ENCODE measurements at regions not wholly inside any gene's neighbourhood (a gene's known extent, or its start where the extent isn't known, plus 50 kb on each side); places are given as distances from the start of the nearest gene placed in this dataset.

DNA sequence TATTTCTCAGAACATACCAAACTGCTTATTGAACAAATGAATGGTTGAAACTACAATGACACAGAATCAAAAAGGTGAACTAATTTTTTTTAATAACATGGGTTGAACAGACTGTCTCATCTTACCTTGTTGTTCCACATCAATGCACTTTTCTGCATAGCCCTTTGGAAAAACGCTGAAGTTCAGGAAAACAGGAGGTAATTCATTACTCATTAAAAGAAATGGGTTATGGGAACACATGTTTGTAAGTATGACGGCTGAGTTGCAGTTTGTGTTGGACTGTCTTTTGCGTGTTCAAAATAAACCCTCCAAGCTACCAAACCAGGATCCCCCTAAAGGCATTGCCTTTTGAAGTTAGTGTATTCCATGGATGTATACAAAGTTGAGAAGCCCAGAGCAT is 514.9 kb upstream of the PKN2 start:
- no peaks in the 10 kb centered on the region for H3K27me3 ChIP-seq (ENCODE audit: control insufficient read depth in 2 of 2, insufficient read depth in 2 of 2, low read length in 2 of 2)
- H3K27ac ChIP-seq (ENCODE audit: low read depth in 1 of 2, low read length in 2 of 2): no peak overlapping the region
- DNase-seq: no peak
- no peaks in the 10 kb centered on the region for H3K4me1 Mint-ChIP-seq
- no peaks in the 10 kb centered on the region for H4K20me1 ChIP-seq (ENCODE audit: insufficient read depth, low read length)
- no peak overlapping the region for H3K4me2 ChIP-seq (replicated peaks; ENCODE audit: extremely low read depth, low read length, poor library complexity, severe bottlenecking)
- no peaks in the 10 kb centered on the region for H3K36me3 Mint-ChIP-seq
- H3K27me3 Mint-ChIP-seq (ENCODE audit: low read depth in 3 of 3): peaks cover 0 to 4% (median 0%) of the 10 kb centered on the region in 3 donors
- TF ChIP-seq, protein P1, sequence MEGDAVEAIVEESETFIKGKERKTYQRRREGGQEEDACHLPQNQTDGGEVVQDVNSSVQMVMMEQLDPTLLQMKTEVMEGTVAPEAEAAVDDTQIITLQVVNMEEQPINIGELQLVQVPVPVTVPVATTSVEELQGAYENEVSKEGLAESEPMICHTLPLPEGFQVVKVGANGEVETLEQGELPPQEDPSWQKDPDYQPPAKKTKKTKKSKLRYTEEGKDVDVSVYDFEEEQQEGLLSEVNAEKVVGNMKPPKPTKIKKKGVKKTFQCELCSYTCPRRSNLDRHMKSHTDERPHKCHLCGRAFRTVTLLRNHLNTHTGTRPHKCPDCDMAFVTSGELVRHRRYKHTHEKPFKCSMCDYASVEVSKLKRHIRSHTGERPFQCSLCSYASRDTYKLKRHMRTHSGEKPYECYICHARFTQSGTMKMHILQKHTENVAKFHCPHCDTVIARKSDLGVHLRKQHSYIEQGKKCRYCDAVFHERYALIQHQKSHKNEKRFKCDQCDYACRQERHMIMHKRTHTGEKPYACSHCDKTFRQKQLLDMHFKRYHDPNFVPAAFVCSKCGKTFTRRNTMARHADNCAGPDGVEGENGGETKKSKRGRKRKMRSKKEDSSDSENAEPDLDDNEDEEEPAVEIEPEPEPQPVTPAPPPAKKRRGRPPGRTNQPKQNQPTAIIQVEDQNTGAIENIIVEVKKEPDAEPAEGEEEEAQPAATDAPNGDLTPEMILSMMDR (IDR thresholded peaks at IDR 0.05): no peak
- intact Hi-C loops (cut with micrococcal nuclease): no loop called here
- no peak overlapping the region for H3K4me3 ChIP-seq (replicated peaks in 1 of 3; ENCODE audit: low read depth in 2 of 3, low read length in 3 of 3)
- no peak overlapping the region for H3K27ac Mint-ChIP-seq
- no CpG with 5 or more reads among the region's 3 CpGs for WGBS (ENCODE audit: insufficient coverage)
- no peaks in the 10 kb centered on the region for H3K9me3 ChIP-seq (replicated peaks in 1 of 2; ENCODE audit: control insufficient read depth in 1 of 2, insufficient read depth in 1 of 2, low read length in 2 of 2)
- H2AFZ ChIP-seq (ENCODE audit: insufficient read depth, low read depth, low read length, poor library complexity, severe bottlenecking): no peak overlapping the region
- H3K36me3 ChIP-seq (replicated peaks in 1 of 2; ENCODE audit: control insufficient read depth in 1 of 2, insufficient read depth in 2 of 2, low read length in 2 of 2): no peaks in the 10 kb centered on the region
- H3K9ac ChIP-seq (ENCODE audit: insufficient read depth, low read length, poor library complexity, severe bottlenecking): no peak overlapping the region
- peaks cover 0 to 1% (median 0%) of the 10 kb centered on the region in 7 donors for H3K9me3 Mint-ChIP-seq
- H3K4me1 ChIP-seq (ENCODE audit: control insufficient read depth in 1 of 2, insufficient read depth in 2 of 2, low read length in 2 of 2): no peaks in the 10 kb centered on the region
- H3K4me3 Mint-ChIP-seq: no peak overlapping the region
- no peaks in the 10 kb centered on the region for H3K79me2 ChIP-seq (ENCODE audit: insufficient read depth, low read length)

DNA sequence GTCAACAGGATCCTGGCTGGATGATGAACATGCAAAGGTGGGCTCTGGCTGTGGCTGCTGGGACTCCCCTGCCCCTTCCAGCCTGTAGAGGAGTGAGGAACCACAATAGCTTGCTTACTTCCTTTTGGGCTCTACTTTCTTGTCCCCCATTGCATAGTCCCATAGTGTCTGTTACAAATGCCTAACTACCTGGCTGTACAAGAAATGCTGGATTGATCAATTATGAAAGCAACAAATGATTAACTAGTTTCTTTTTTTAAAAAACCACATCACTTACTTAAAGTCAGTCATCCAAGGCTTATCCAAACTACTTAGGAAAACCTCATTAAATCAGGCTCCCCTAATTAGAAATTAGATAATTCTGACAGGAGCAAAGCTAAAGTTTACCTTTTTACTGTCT is 514.1 kb upstream of the PKN2 start:
- DNase-seq: no peak
- Histone ChIP-seq H3K4me2 (replicated peaks; ENCODE audit: extremely low read depth, low read length, poor library complexity, severe bottlenecking) (no peak overlapping the region), H3K27ac (ENCODE audit: low read depth in 1 of 2, low read length in 2 of 2) (no peak overlapping the region), H3K27me3 (ENCODE audit: control insufficient read depth in 2 of 2, insufficient read depth in 2 of 2, low read length in 2 of 2) (no peaks in the 10 kb centered on the region), H2AFZ (ENCODE audit: insufficient read depth, low read depth, low read length, poor library complexity, severe bottlenecking) (no peak overlapping the region), H3K4me1 (ENCODE audit: control insufficient read depth in 1 of 2, insufficient read depth in 2 of 2, low read length in 2 of 2) (no peaks in the 10 kb centered on the region), H4K20me1 (ENCODE audit: insufficient read depth, low read length) (no peaks in the 10 kb centered on the region), H3K4me3 (replicated peaks in 1 of 3; ENCODE audit: low read depth in 2 of 3, low read length in 3 of 3) (no peak overlapping the region), H3K79me2 (ENCODE audit: insufficient read depth, low read length) (no peaks in the 10 kb centered on the region), H3K36me3 (replicated peaks in 1 of 2; ENCODE audit: control insufficient read depth in 1 of 2, insufficient read depth in 2 of 2, low read length in 2 of 2) (no peaks in the 10 kb centered on the region), H3K9ac (ENCODE audit: insufficient read depth, low read length, poor library complexity, severe bottlenecking) (no peak overlapping the region), H3K9me3 (replicated peaks in 1 of 2; ENCODE audit: control insufficient read depth in 1 of 2, insufficient read depth in 1 of 2, low read length in 2 of 2) (no peaks in the 10 kb centered on the region)
- Mint-ChIP-seq H3K27ac (no peak overlapping the region), H3K4me1 (no peaks in the 10 kb centered on the region), H3K27me3 (ENCODE audit: low read depth in 3 of 3) (peaks cover 0 to 3% (median 0%) of the 10 kb centered on the region in 3 donors), H3K4me3 (no peak overlapping the region), H3K36me3 (no peaks in the 10 kb centered on the region), H3K9me3 (no peaks in the 10 kb centered on the region)
- TF ChIP-seq, protein P1 (IDR thresholded peaks at IDR 0.05): no peak
- intact Hi-C loops (cut with micrococcal nuclease): no loop called here

Data from CD14-positive monocyte (primary cell).